Stimulated activated effector memory CD8-positive, alpha-beta T cell treated with anti-CD3 and anti-CD28 coated beads, Interleukin-12 subunit alpha, Interleukin-12 subunit beta, amount 100 ng/mL, for 72 hours (primary cell): ENCODE measurements at regions not wholly inside any gene's neighbourhood (a gene's known extent, or its start where the extent isn't known, plus 50 kb on each side); places are given as distances from the start of the nearest gene placed in this dataset.

Experiments
- ATAC-seq: fragments of 150-1000 bp; cut with Tn5 transposase; 2 replicates; pipeline ENCODE4 v1.10.0; 2021
- DNase-seq, 2 donors: peaks; one replicate each; pipeline ENCODE4 v3.0.0; 2021 to 2022; ENCODE audit warnings: low spot score in 2 of 2
- H3K27ac Mint-ChIP-seq: one replicate; pipeline ENCODE4 v1.8.0; 2022; ENCODE audit warnings: mild to moderate bottlenecking, mixed read lengths
- H3K36me3 Mint-ChIP-seq: one replicate; pipeline ENCODE4 v1.8.0; 2022; ENCODE audit warnings: mild to moderate bottlenecking, mixed read lengths
- H3K4me1 Mint-ChIP-seq: one replicate; pipeline ENCODE4 v1.8.0; 2022; ENCODE audit warnings: mixed read lengths
- H3K4me3 Mint-ChIP-seq: one replicate; pipeline ENCODE4 v1.8.0; 2022; ENCODE audit warnings: mild to moderate bottlenecking, mixed read lengths
- H3K9me3 Mint-ChIP-seq: one replicate; pipeline ENCODE4 v1.8.0; 2022; ENCODE audit warnings: mixed read lengths

GRCh38 chr1:198079432-198079951, 77.3 kb upstream of the NEK7 start:
- H3K9me3 Mint-ChIP-seq = peaks cover 3% of the 10 kb centered on the region
- ATAC-seq (no peak), DNase-seq (no peak)
- no peak overlapping the region for H3K4me3 Mint-ChIP-seq
- H3K27ac Mint-ChIP-seq = no peak overlapping the region
- H3K36me3 Mint-ChIP-seq = no peaks in the 10 kb centered on the region
- no peaks in the 10 kb centered on the region for H3K4me1 Mint-ChIP-seq

GRCh38 chr1:198082576-198082975, 74.2 kb upstream of the NEK7 start:
- H3K9me3 Mint-ChIP-seq = peaks cover 3% of the 10 kb centered on the region
- DNase-seq (no peak), ATAC-seq (no peak)
- no peak overlapping the region for H3K4me3 Mint-ChIP-seq
- H3K4me1 Mint-ChIP-seq = no peaks in the 10 kb centered on the region
- H3K27ac Mint-ChIP-seq = no peak overlapping the region
- H3K36me3 Mint-ChIP-seq = no peaks in the 10 kb centered on the region

GRCh38 chr1:198083549-198083948, 73.2 kb upstream of the NEK7 start:
- H3K9me3 Mint-ChIP-seq = peaks cover 1% of the 10 kb centered on the region
- H3K36me3 Mint-ChIP-seq = no peaks in the 10 kb centered on the region
- ATAC-seq (no peak), DNase-seq (no peak)
- peaks cover 4% of the 10 kb centered on the region for H3K4me1 Mint-ChIP-seq
- H3K27ac Mint-ChIP-seq = no peak overlapping the region
- H3K4me3 Mint-ChIP-seq = no peak overlapping the region

- H3K9me3 Mint-ChIP-seq = no peaks in the 10 kb centered on the region
- no peak overlapping the region for H3K4me3 Mint-ChIP-seq
- H3K4me1 Mint-ChIP-seq = peaks cover 6% of the 10 kb centered on the region
- ATAC-seq = no peak
- H3K36me3 Mint-ChIP-seq = no peaks in the 10 kb centered on the region
- no peak for DNase-seq
- H3K27ac Mint-ChIP-seq = no peak overlapping the region
Observed at GRCh38 chr1:198084241-198084908, 72.4 kb upstream of the NEK7 start.

- H3K36me3 Mint-ChIP-seq = no peaks in the 10 kb centered on the region
- no peak overlapping the region for H3K4me3 Mint-ChIP-seq
- H3K27ac Mint-ChIP-seq = no peak overlapping the region
- no peak for ATAC-seq
- no peaks in the 10 kb centered on the region for H3K9me3 Mint-ChIP-seq
- DNase-seq = no peak
- H3K4me1 Mint-ChIP-seq = peaks cover 6% of the 10 kb centered on the region
Observed at GRCh38 chr1:198086051-198086745, 70.6 kb upstream of the NEK7 start.

GRCh38 chr1:198087831-198088230, 69.0 kb upstream of the NEK7 start:
- peaks cover 6% of the 10 kb centered on the region for H3K4me1 Mint-ChIP-seq
- no peak overlapping the region for H3K4me3 Mint-ChIP-seq
- H3K36me3 Mint-ChIP-seq = no peaks in the 10 kb centered on the region
- no peak for ATAC-seq
- DNase-seq = no peak
- H3K27ac Mint-ChIP-seq = no peak overlapping the region
- no peaks in the 10 kb centered on the region for H3K9me3 Mint-ChIP-seq

- H3K27ac Mint-ChIP-seq = peak overlapping the region; percentile 66
- no peaks in the 10 kb centered on the region for H3K9me3 Mint-ChIP-seq
- DNase-seq (peak in 1 of 2 donors; percentile 53), ATAC-seq (no peak)
- H3K4me1 Mint-ChIP-seq = peaks cover 6% of the 10 kb centered on the region
- H3K36me3 Mint-ChIP-seq = no peaks in the 10 kb centered on the region
- H3K4me3 Mint-ChIP-seq = no peak overlapping the region
Observed at GRCh38 chr1:198088360-198089071, 68.3 kb upstream of the NEK7 start.

- no peak overlapping the region for H3K4me3 Mint-ChIP-seq
- no peak for ATAC-seq
Observed at GRCh38 chr1:198096390-198096789, 60.4 kb upstream of the NEK7 start.

GRCh38 chr1:198099755-198100154, 57.0 kb upstream of the NEK7 start:
- Mint-ChIP-seq H3K36me3 (no peaks in the 10 kb centered on the region), H3K9me3 (no peaks in the 10 kb centered on the region), H3K4me3 (no peak overlapping the region), H3K4me1 (peaks cover 19% of the 10 kb centered on the region), H3K27ac (no peak overlapping the region)
- DNase-seq (no peak), ATAC-seq (no peak)

More at GRCh38 chr1:198096390-198096789, 60.4 kb upstream of the NEK7 start:
- DNase-seq = no peak
- H3K4me1 Mint-ChIP-seq = peaks cover 1% of the 10 kb centered on the region
- H3K27ac Mint-ChIP-seq = no peak overlapping the region
- no peaks in the 10 kb centered on the region for H3K9me3 Mint-ChIP-seq
- no peaks in the 10 kb centered on the region for H3K36me3 Mint-ChIP-seq

- ATAC-seq (peak; percentile 75), DNase-seq (no peak)
- Mint-ChIP-seq H3K4me1 (peaks cover 19% of the 10 kb centered on the region), H3K9me3 (no peaks in the 10 kb centered on the region), H3K27ac (peak overlapping the region; percentile 32), H3K4me3 (peak overlapping the region; percentile 37), H3K36me3 (no peaks in the 10 kb centered on the region)
Observed at GRCh38 chr1:198101716-198102453, 54.9 kb upstream of the NEK7 start.

GRCh38 chr1:198102454-198102827, 54.4 kb upstream of the NEK7 start:
- Mint-ChIP-seq H3K4me3 (peak overlapping the region; percentile 37), H3K4me1 (peaks cover 19% of the 10 kb centered on the region), H3K27ac (peak overlapping the region; percentile 32), H3K36me3 (no peaks in the 10 kb centered on the region), H3K9me3 (no peaks in the 10 kb centered on the region)
- ATAC-seq (peak; percentile 80), DNase-seq (no peak)

GRCh38 chr1:198105185-198105584, 51.6 kb upstream of the NEK7 start:
- Mint-ChIP-seq H3K36me3 (no peaks in the 10 kb centered on the region), H3K4me1 (peaks cover 19% of the 10 kb centered on the region), H3K4me3 (no peak overlapping the region), H3K9me3 (no peaks in the 10 kb centered on the region), H3K27ac (no peak overlapping the region)
- DNase-seq = no peak
- no peak for ATAC-seq

- H3K4me3 Mint-ChIP-seq = no peak overlapping the region
Observed at GRCh38 chr1:198106011-198106410, 50.8 kb upstream of the NEK7 start.

More at GRCh38 chr1:198106011-198106410, 50.8 kb upstream of the NEK7 start:
- H3K9me3 Mint-ChIP-seq = no peaks in the 10 kb centered on the region
- peaks cover 19% of the 10 kb centered on the region for H3K4me1 Mint-ChIP-seq
- no peak for ATAC-seq
- no peak overlapping the region for H3K27ac Mint-ChIP-seq
- no peak for DNase-seq
- H3K36me3 Mint-ChIP-seq = no peaks in the 10 kb centered on the region
